Natural killer cell treated with Interleukin-12 subunit alpha and Interleukin-12 subunit beta and Interleukin-15 and Interleukin-18, amount 100 ng/mL, for 72 hours (primary cell): ENCODE measurements at regions not wholly inside any gene's neighbourhood (a gene's known extent, or its start where the extent isn't known, plus 50 kb on each side); places are given as distances from the start of the nearest gene placed in this dataset.

Source experiments
- ATAC-seq, 2 donors: fragments of 150-1000 bp; cut with Tn5 transposase in 1 of 2; sonication (Bioruptor Pico), chemical (Tn5 transposase) in 1 of 2; 2 replicates each; pipeline ENCODE4 v1.10.0; 2021
- DNase-seq: peaks from one replicate; pipeline ENCODE4 v3.0.0; 2022; ENCODE audit warnings: low spot score
- H3K27ac Mint-ChIP-seq, 2 donors: 1 replicate in 1 of 2; 2 replicates in 1 of 2; pipeline ENCODE4 v1.8.0; 2022; ENCODE audit warnings: mixed read lengths in 2 of 2, mild to moderate bottlenecking in 1 of 2, moderate library complexity in 1 of 2
- H3K27me3 Mint-ChIP-seq, 2 donors: 1 replicate in 1 of 2; 2 replicates in 1 of 2; pipeline ENCODE4 v1.8.0; 2022; ENCODE audit warnings: mixed read lengths in 2 of 2
- H3K36me3 Mint-ChIP-seq: one replicate; pipeline ENCODE4 v1.8.0; 2022; ENCODE audit warnings: mixed read lengths
- H3K4me1 Mint-ChIP-seq, 2 donors: 1 replicate in 1 of 2; 2 replicates in 1 of 2; pipeline ENCODE4 v1.8.0; 2022; ENCODE audit warnings: low read depth in 2 of 2, mixed read lengths in 2 of 2, mild to moderate bottlenecking in 1 of 2
- H3K4me3 Mint-ChIP-seq: one replicate; pipeline ENCODE4 v1.8.0; 2022; ENCODE audit warnings: mixed read lengths
- H3K9me3 Mint-ChIP-seq: 2 replicates; pipeline ENCODE4 v1.8.0; 2022; ENCODE audit warnings: mixed read lengths

DNA sequence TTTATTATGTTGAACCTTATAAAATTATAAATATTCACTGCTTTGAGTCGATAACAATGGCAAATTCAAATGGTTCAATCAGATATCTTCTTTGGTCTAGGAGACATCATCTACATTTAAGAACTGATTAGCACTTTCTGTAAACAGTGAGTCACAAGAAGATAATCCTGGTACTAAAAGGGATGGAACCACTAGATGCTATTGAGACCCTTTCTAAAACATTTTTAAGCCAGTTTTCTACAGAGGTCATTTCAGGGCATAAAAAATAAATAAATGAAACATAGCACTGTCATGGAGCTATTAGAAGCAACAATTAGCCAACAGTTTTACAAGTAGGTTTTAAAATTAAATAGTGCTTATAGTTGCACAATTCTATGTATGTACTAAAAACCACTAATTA, 212.2 kb downstream of the DUSP6 start:
- no peak for ATAC-seq
- Mint-ChIP-seq H3K36me3 (no peaks in the 10 kb centered on the region), H3K27me3 (peaks cover 0 to 6% of the 10 kb centered on the region in 2 donors), H3K9me3 (no peaks in the 10 kb centered on the region), H3K4me3 (no peak overlapping the region), H3K27ac (no peak overlapping the region), H3K4me1 (peaks cover 14 to 30% of the 10 kb centered on the region in 2 donors)
- no peak for DNase-seq

- no peak overlapping the region for H3K4me3 Mint-ChIP-seq
- DNase-seq = no peak
- H3K9me3 Mint-ChIP-seq = no peaks in the 10 kb centered on the region
- peak overlapping the region in 1 of 2 donors; percentile 21 for H3K27ac Mint-ChIP-seq
- peaks cover 14 to 30% of the 10 kb centered on the region in 2 donors for H3K4me1 Mint-ChIP-seq
- no peaks in the 10 kb centered on the region for H3K36me3 Mint-ChIP-seq
- no peak for ATAC-seq
- H3K27me3 Mint-ChIP-seq = peaks cover 0 to 6% of the 10 kb centered on the region in 2 donors
These were observed 212.9 kb downstream of the DUSP6 start for GRCh38 chr12:89139390-89139789.

- Mint-ChIP-seq H3K9me3 (no peaks in the 10 kb centered on the region), H3K4me1 (peaks cover 14 to 30% of the 10 kb centered on the region in 2 donors), H3K36me3 (no peaks in the 10 kb centered on the region), H3K27ac (peak overlapping the region in 1 of 2 donors; percentile 33), H3K27me3 (peaks cover 0 to 6% of the 10 kb centered on the region in 2 donors), H3K4me3 (peak overlapping the region; percentile 26)
- peak; percentile 79 to 92 for ATAC-seq
- DNase-seq = no peak
These were observed 214.1 kb downstream of the DUSP6 start for GRCh38 chr12:89138048-89138852.

- Mint-ChIP-seq H3K4me3 (peak overlapping the region; percentile 41), H3K27me3 (peaks cover 2 to 6% of the 10 kb centered on the region in 2 donors), H3K4me1 (peaks cover 14 to 30% of the 10 kb centered on the region in 2 donors), H3K36me3 (no peaks in the 10 kb centered on the region), H3K9me3 (peaks cover 3% of the 10 kb centered on the region), H3K27ac (peak overlapping the region in 1 of 2 donors; percentile 41)
- ATAC-seq (peak; percentile 65 to 67), DNase-seq (no peak)
These were observed 216.2 kb downstream of the DUSP6 start for GRCh38 chr12:89135976-89136634.

DNA sequence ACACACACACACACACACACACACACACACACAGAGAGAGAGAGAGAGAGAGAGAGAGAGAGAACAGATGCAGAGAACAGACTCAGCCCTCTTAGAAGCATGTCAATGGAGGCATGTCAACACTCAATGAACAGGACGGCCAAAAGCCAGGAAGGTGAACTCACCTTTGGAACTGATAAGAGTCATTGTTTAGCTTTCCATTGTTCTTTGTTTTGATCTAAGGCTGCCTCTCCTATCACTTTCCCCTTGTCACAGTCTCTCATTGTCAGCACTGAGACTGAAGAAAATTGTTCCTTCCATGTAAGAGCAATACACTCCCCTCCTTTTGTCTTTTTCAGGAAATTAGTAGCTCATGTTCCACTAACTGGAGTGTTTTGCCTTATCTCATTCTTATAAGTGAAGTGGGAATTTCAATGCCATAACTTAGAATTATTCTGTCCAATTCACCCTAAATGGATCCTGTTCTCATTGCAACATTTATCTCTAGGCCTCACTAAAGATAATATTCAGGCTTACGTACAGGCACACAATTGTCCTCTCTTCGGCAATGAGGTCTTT, 218.0 kb downstream of the DUSP6 start:
- Mint-ChIP-seq H3K9me3 (peaks cover 3% of the 10 kb centered on the region), H3K36me3 (no peaks in the 10 kb centered on the region), H3K4me3 (no peak overlapping the region), H3K27me3 (peaks cover 2% of the 10 kb centered on the region in 2 donors), H3K4me1 (peaks cover 14 to 30% of the 10 kb centered on the region in 2 donors), H3K27ac (no peak overlapping the region)
- ATAC-seq = no peak
- DNase-seq = no peak

DNA sequence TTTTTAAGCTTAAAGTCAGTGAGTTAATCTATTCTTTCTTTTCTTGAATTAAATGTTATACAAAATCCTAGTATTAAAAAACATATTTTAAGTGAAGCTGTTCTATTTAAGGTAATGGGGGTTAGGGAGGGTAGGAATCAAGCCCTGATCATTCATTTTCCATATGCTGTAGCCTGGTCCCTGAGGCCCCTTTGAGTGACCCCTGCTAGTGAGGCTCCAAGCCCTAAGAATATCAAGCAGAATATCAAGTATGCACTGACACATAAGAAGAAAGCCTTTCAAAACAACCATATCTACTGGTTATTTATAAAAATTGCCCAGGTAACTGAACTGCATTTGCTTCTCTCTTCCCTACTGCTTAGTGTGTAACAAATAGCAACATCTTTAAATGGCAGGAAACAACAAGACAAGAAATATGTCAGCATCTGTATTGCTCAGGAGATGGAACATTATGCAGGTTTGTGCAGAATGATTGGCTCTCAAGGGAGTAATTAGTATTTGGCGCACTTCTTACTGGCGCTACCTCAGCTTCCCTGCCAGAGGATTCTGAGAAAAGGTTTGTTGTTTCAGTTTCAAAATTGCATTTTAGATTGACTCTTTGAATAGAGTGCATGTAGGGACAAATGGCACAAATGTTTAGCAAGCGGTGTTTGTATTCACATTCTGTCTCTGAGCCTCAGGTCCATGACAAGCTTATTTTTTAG, 223.0 kb downstream of the DUSP6 start:
- peaks cover 3% of the 10 kb centered on the region for H3K9me3 Mint-ChIP-seq
- no peak overlapping the region for H3K27ac Mint-ChIP-seq
- peaks cover 0 to 2% of the 10 kb centered on the region in 2 donors for H3K27me3 Mint-ChIP-seq
- DNase-seq (no peak), ATAC-seq (peak in 1 of 2 donors; percentile 81)
- H3K4me1 Mint-ChIP-seq = no peaks in the 10 kb centered on the region
- no peak overlapping the region for H3K4me3 Mint-ChIP-seq
- no peaks in the 10 kb centered on the region for H3K36me3 Mint-ChIP-seq

DNA sequence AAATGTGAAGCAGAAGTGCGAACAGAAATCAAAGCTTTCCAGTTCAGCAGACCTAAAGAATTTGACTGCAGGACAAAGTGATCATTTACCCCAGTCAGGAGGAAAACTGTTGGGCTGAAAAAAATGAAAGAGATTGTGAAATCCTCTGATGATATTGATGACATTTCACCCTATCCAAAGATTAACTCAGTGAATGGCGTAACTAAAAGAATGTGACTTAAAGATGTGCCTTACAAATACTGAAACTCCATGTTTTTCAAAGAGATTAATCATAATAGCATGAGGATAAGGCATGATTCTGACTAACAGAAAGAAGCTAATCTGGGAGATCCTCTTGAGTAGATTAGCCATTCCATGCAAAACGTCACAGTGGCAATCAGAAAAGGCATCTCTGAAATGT, 225.6 kb downstream of the DUSP6 start:
- ATAC-seq (no peak), DNase-seq (no peak)
- Mint-ChIP-seq H3K4me3 (no peak overlapping the region), H3K9me3 (no peaks in the 10 kb centered on the region), H3K4me1 (no peaks in the 10 kb centered on the region), H3K36me3 (no peaks in the 10 kb centered on the region), H3K27me3 (no peaks in the 10 kb centered on the region), H3K27ac (no peak overlapping the region)

DNA sequence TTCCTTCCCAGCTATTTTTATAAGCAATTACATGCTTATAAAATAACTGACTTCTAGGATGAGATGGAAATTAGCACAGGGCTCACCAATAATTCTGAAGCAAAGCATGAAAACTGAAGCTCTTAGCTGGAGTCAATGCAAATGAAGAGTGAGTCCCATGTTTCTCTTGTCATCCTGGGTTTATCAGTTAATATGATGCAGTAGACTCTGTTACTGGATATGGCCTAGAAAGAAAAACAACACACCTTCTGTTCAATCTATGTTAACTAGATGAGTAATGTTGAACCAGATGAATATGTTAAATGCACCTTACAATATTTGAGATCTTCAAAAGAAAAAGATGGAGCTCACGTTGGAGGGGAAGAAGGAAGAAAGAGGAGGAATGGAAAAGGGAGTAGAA, 229.4 kb downstream of the DUSP6 start:
- Mint-ChIP-seq H3K4me1 (peaks cover 0 to under 1% of the 10 kb centered on the region in 2 donors), H3K9me3 (no peaks in the 10 kb centered on the region), H3K4me3 (no peak overlapping the region), H3K36me3 (no peaks in the 10 kb centered on the region), H3K27me3 (peaks cover 0 to 7% of the 10 kb centered on the region in 2 donors), H3K27ac (no peak overlapping the region)
- no peak for DNase-seq
- ATAC-seq = no peak

DNA sequence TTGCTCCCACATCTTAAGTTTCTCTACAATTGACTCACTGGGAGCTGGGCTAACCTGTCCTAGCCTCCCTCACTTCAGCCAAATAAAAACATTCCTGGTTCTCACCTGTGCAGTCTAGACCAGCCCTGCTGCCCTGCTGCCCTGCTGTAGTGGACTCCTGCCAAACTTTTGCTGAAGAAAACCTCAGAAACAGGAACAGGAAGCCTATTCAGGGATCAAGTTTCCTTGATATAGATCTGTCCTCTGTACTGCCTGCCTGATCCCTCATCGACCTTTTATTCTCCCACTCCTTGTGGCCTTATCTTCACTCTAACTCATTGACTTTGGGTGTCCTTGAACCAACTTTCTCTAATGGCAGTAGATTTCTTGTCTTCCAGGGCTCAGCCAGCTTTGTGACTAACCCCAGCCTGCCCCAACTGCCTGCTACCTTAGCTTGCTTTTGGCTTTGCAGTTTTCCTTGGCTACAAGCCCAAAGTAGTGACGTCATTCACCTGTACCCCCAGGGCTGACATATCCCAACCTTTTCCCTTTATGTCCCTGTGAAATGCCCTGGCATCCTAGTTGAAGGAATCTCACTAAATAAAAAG, 234.8 kb downstream of the DUSP6 start:
- peaks cover 0 to 8% of the 10 kb centered on the region in 2 donors for H3K4me1 Mint-ChIP-seq
- H3K9me3 Mint-ChIP-seq = no peaks in the 10 kb centered on the region
- H3K27me3 Mint-ChIP-seq = peaks cover 2 to 15% of the 10 kb centered on the region in 2 donors
- no peak for DNase-seq
- no peak overlapping the region for H3K27ac Mint-ChIP-seq
- no peak for ATAC-seq
- no peak overlapping the region for H3K4me3 Mint-ChIP-seq
- no peaks in the 10 kb centered on the region for H3K36me3 Mint-ChIP-seq

- H3K4me1 Mint-ChIP-seq = no peaks in the 10 kb centered on the region
- DNase-seq = no peak
- no peaks in the 10 kb centered on the region for H3K36me3 Mint-ChIP-seq
- ATAC-seq = no peak
- H3K27ac Mint-ChIP-seq = no peak overlapping the region
- H3K9me3 Mint-ChIP-seq = no peaks in the 10 kb centered on the region
- H3K4me3 Mint-ChIP-seq = no peak overlapping the region
- peaks cover 0 to 2% of the 10 kb centered on the region in 2 donors for H3K27me3 Mint-ChIP-seq
These were observed 240.3 kb downstream of the DUSP6 start for GRCh38 chr12:89111964-89112363.

DNA sequence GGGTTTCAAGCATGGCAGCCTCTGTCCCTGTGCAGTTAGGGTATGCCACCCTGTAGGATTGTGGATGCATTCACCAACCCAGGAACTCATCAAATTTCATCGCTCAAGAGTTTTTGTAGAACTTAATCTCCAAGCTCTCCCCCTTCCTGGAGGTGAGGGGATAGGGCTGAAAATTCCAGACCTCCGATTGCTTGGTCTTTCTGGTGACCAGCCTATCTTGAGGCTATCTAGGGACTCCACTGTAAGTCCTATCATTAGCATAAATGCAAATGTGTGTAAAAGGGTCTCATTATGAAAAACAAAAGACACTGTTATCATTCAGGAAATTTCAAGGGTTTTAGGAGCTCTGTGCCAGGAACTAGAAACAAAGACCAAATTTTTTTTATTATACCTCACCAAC, 244.0 kb downstream of the DUSP6 start:
- no peak for DNase-seq
- H3K27ac Mint-ChIP-seq = no peak overlapping the region
- ATAC-seq = no peak
- no peaks in the 10 kb centered on the region for H3K4me1 Mint-ChIP-seq
- no peak overlapping the region for H3K4me3 Mint-ChIP-seq
- H3K27me3 Mint-ChIP-seq = no peaks in the 10 kb centered on the region
- H3K9me3 Mint-ChIP-seq = no peaks in the 10 kb centered on the region
- H3K36me3 Mint-ChIP-seq = no peaks in the 10 kb centered on the region

- Mint-ChIP-seq H3K9me3 (no peaks in the 10 kb centered on the region), H3K4me3 (no peak overlapping the region), H3K27me3 (no peaks in the 10 kb centered on the region), H3K4me1 (no peaks in the 10 kb centered on the region), H3K36me3 (no peaks in the 10 kb centered on the region), H3K27ac (no peak overlapping the region)
- ATAC-seq (no peak), DNase-seq (no peak)
These were observed 245.4 kb downstream of the DUSP6 start for GRCh38 chr12:89106950-89107349.

- H3K4me1 Mint-ChIP-seq = no peaks in the 10 kb centered on the region
- no peak overlapping the region for H3K4me3 Mint-ChIP-seq
- no peaks in the 10 kb centered on the region for H3K9me3 Mint-ChIP-seq
- H3K27me3 Mint-ChIP-seq = peaks cover 0 to 4% of the 10 kb centered on the region in 2 donors
- H3K36me3 Mint-ChIP-seq = no peaks in the 10 kb centered on the region
- no peak for DNase-seq
- no peak for ATAC-seq
- no peak overlapping the region for H3K27ac Mint-ChIP-seq
These were observed 247.1 kb downstream of the DUSP6 start for GRCh38 chr12:89105243-89105642.
